Fibroblast of mammary gland (primary cell): ENCODE measurements at regions not wholly inside any gene's neighbourhood (a gene's known extent, or its start where the extent isn't known, plus 50 kb on each side); places are given as distances from the start of the nearest gene placed in this dataset.
A peak's percentile ranks its signal among the peaks of the same experiment; 100 is the strongest.

ENCODE experiments used
- DNase-seq: peaks from one replicate; pipeline ENCODE4 v3.0.0-alpha.2; 2010; ENCODE audit warnings: low read depth
- H3K4me3 ChIP-seq: 2 replicates; pipeline ENCODE4 v1.5.1; 2011; ENCODE audit warnings: low read depth, mild to moderate bottlenecking, low read length, moderate library complexity; ENCODE audit not compliant: control insufficient read depth
- CTCF ChIP-seq: conservative IDR thresholded peaks from 2 replicates; pipeline ENCODE4 v1.5.1; 2011; ENCODE audit warnings: low read depth, low read length, inconsistent platforms; ENCODE audit not compliant: control insufficient read depth, insufficient read depth

- no peak for TF ChIP-seq CTCF
- no peak overlapping the region for H3K4me3 ChIP-seq
- DNase-seq = no peak
Observed at GRCh38 chr6:115573861-115574260, 486.8 kb downstream of the FRK start.

- no peak for DNase-seq
- no peak overlapping the region for H3K4me3 ChIP-seq
- no peak for TF ChIP-seq CTCF
Observed at GRCh38 chr6:115570331-115570730, 490.4 kb downstream of the FRK start.

- DNase-seq = no peak
- TF ChIP-seq CTCF = no peak
- no peak overlapping the region for H3K4me3 ChIP-seq
Observed at GRCh38 chr6:115554060-115554459, 506.6 kb downstream of the FRK start.

GRCh38 chr6:115551527-115551926 is 509.2 kb downstream of the FRK start:
- no peak for DNase-seq

GRCh38 chr6:115545672-115545986 is 515.1 kb downstream of the FRK start:
- no peak for DNase-seq
- no peak for TF ChIP-seq CTCF

More at GRCh38 chr6:115551527-115551926, 509.2 kb downstream of the FRK start:
- H3K4me3 ChIP-seq = no peak overlapping the region
- no peak for TF ChIP-seq CTCF

GRCh38 chr6:115544765-115545671 is 515.7 kb downstream of the FRK start:
- TF ChIP-seq CTCF = peak; percentile 8
- no peak overlapping the region for H3K4me3 ChIP-seq
- peak; percentile 25 for DNase-seq

More at GRCh38 chr6:115545672-115545986, 515.1 kb downstream of the FRK start:
- H3K4me3 ChIP-seq = no peak overlapping the region
